ENCODE measurements at regions not wholly inside any gene's neighbourhood (a gene's known extent, or its start where the extent isn't known, plus 50 kb on each side); places are given as distances from the start of the nearest gene placed in this dataset.

GRCh38 chr11:92771701-92772100 lies 197.8 kb upstream of the MTNR1B start:
- TF ChIP-seq POLR2AphosphoS5 (IDR thresholded peaks at IDR 0.05) (no peak), CTCF (IDR thresholded peaks at IDR 0.05) (no peak), POLR2A (IDR thresholded peaks at IDR 0.05) (no peak)

Data from upper lobe of left lung (tissue), 4 donors.